Sigmoid colon (tissue), 4 donors: ENCODE measurements at regions not wholly inside any gene's neighbourhood (a gene's known extent, or its start where the extent isn't known, plus 50 kb on each side); places are given as distances from the start of the nearest gene placed in this dataset.

ENCODE experiments used
- CTCF ChIP-seq, 4 experiments: fragments of 450-650 bp in 3 of 4; fragments of 200-600 bp in 1 of 4; IDR thresholded peaks; one replicate each; pipeline ENCODE4 v1.5.1; 2016 to 2019; ENCODE audit warnings: antibody characterized with exemption in 4 of 4, mild to moderate bottlenecking in 3 of 4, moderate library complexity in 2 of 4
- POLR2AphosphoS5 ChIP-seq, 4 donors: sonication (generic); formaldehyde crosslinking; IDR thresholded peaks; one replicate each; pipeline ENCODE4 v1.6.1; 2017; ENCODE audit warnings: antibody characterized with exemption in 4 of 4

- TF ChIP-seq CTCF (IDR thresholded peaks at IDR 0.05) (no peak), POLR2AphosphoS5 (IDR thresholded peaks at IDR 0.05) (no peak)
Observed at GRCh38 chr4:164464313-164464712, 289.6 kb upstream of the SMIM31 start.
